GM19468 (cell line): ENCODE measurements at regions not wholly inside any gene's neighbourhood (a gene's known extent, or its start where the extent isn't known, plus 50 kb on each side); places are given as distances from the start of the nearest gene placed in this dataset.

ENCODE experiments used
- ATAC-seq: cut with Tn5 transposase; IDR thresholded peaks from one replicate; pipeline ENCODE4 v1.9.1; 2021; ENCODE audit warnings: mild to moderate bottlenecking, moderate library complexity, moderate number of reproducible peaks; ENCODE audit not compliant: unreplicated experiment; ENCODE audit errors: extremely low read depth

DNA sequence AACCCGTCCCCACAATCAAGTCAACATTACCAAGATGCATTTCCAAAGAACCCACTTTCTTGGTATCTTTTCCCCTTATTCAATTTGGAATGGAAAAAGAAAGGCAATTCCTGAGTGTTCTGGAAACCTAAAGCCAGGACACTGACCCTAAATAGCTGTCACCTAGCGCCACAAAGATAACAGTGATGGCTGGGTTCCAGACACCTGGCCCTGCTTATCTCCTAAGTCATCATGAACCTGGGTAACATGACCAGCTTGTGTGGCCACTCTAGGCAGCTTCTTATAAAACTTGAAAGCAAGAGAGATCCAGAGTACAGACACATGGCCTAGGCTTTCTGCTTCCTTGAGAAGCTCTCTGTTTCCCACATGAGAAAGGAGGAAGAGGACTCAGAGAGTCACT is 95.4 kb downstream of the BOD1L2 start:
- ATAC-seq = no peak

DNA sequence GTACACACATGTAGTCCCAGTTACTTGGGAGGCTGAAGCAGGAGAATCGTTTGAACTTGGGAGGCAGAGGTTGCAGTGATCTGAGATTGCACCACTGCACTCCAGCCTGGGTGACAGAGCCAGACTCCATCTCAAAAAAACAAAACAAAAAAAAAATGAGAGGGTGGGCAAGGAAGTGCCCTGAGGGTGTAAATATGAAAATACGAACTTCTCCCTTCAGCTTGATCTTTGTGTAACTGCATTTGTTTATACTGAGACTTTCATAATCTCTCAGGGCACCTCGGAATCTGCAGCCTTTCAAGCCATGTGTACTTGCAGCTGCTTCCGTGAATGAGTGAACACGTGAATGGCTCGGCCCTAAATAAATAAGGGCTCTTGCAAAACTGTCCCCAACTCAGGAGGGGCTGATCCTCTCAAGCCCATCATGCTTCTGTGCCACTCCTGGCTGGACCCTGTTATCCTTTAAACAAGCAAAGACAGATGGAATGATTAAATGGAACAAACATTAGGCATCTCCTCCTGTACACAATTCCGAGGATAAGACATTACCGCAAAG is 96.8 kb downstream of the BOD1L2 start:
- ATAC-seq = no peak

DNA sequence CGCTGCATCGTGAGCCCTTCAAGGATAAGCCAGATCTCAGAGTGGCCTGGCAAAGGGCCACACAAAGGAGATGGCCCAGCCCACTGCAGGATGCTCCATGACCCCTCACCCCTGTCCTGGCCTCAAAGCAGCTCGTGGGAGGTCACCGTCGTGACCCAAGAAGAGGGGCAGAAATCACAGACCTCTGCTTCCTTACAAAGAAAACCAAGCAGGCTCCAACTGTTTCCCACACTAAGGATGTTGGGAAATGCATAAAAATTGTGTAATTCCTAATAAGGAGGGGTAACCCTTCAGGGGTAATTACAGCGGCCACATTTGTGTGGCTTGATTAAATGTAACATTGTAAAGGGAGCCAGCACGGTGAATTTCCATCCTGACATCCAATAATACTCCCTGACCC is 102.3 kb downstream of the BOD1L2 start:
- ATAC-seq = no peak

DNA sequence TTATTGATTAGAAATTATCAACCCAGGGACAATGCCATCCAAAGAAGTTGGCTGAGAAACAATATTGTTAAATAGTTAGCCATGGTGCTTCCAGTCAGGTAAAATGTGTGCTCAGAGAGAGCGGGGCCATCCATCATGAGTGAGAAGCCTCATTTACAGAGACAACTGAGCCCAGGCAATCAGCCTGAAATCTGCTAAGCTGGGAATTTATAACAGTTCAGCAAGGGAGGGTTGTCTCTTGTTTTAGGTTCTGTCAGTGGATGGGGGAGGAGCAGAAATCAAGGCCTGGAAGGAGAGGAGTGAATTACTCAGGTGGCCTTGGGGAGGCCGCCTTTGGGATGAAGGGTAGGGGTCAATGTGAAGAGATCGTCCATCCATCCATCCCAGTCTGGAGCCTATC is 102.5 kb upstream of the ST8SIA3 start:
- no peak for ATAC-seq

DNA sequence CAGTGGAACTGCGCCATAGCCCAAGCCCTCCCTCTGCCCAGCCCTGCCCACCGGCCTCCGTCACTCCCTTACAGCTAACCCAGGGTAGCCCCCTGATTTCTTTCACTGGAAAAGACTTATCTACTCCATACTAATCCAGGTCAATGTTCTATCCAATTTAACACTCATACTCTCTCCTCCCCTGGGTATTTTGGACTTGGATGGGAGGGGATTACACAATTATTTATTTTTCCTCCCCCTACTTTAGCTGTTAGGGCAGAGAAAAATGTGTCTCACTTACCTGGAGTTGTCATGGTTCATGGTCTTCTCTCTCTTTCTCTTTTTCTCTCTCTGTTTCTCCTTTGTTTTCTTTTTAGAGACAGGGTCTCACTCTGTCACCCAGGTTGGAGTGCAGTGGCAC is 100.6 kb upstream of the ST8SIA3 start:
- no peak for ATAC-seq

DNA sequence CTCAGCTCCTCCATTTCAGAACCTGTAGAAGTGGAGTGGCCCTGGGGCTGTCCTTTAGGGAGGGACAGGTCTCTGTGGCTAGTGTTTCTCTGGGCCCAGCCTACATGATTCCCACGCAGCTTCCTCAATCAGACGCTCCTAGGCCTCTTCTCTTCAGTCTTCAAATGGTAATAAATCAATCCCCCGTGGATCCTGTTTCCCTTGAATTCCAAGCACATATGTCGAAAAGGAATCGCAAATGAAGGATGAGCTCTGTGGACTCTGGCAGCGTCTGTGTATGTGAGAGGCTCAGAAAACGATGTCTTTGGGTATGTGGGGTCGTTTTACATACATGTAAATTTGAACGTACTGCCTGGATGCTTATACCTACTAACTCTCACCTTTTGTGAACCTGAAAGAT is 98.5 kb upstream of the ST8SIA3 start:
- no peak for ATAC-seq

DNA sequence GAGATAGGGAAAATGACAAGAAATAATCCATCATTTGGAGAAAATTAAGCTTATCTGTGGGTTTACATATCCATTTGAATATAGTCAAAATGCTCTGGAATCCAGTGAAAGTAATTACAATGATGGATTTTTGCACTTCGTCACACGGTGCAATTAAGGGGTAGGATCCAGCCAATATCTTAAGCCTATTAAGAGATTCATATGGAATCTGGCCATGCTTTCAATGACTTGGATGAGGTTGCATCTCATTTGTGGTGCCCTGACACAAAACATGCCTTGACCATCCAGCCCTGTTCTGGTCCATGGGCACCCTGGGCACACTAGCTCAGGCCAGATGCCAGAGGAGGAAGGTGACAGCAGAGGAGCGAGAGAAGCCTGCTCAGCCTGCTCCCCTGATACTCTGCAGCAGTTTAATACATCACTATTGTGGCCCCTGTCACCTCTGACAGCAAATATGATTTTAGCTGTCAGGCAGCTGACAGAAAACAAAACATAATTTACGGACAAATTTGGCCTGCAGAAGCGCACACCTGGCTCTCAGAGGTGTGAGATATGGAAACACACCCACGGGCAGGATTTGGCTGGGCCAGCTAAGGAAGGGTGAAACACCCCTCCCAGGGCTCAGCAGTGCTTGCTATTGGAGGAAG is 94.1 kb upstream of the ST8SIA3 start:
- no peak for ATAC-seq

DNA sequence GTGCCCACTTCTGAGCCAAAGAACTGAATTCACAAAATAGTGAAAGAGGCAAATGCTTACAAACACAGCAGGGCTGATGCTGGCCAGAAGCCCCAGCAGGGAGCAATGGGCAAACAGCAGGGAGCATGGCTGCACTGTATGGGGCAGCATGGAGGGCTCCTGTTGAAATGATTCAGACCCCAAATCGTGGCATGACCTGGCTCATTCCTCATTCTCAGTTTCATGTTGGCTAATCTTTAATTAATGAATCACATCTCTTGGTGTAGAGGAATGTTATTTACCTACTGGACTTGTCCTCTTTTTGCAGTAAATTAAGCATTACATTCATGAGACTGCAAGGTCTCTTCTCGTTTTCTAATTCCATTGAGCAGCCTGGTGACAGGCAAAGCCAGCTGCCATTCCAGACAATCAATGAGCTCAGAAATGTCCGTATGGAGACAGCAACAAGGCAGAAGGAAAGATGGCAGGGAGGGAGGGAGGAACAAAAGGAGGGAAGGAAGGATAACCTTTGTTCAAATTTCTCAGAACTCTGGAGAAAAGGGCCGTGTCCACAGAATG is 84.9 kb upstream of the ST8SIA3 start:
- ATAC-seq = no peak

DNA sequence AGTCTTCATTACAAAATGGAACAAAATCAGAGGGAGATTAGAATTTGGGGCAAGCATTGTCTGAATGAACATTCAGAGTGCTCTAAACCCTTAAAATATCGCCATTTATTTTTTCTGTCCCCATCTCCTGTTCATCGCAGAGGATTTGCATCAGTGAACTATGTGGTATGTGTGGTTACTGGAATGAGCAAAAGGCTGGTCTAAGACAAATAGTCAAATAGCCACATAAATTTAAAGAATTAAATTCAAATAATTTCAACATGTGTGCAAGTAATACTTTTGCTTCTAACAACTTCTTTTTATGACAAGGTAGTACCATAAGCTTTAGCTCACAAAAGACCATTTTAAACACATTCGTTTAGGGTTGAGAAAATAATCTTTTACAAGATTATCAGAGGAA is 82.6 kb upstream of the ST8SIA3 start:
- ATAC-seq = no peak

DNA sequence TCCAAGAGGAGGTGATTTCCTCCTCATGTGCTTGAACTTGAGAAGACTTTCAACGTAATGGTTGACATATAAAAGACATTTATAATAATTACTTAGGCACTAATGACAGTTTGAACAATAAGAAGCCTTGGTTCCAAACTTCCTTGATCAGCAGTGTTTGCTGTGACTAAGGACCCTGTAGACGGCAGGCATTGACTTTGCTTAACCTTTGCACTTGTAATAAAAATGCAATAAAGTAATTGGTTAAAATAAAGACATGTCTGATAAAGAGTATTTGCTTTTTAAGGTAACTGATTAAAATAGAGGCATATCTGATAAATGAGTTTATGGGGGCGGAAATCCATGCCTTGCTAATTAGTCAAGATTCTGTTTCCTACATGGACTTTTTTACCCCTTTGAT is 82.2 kb upstream of the ST8SIA3 start:
- no peak for ATAC-seq

DNA sequence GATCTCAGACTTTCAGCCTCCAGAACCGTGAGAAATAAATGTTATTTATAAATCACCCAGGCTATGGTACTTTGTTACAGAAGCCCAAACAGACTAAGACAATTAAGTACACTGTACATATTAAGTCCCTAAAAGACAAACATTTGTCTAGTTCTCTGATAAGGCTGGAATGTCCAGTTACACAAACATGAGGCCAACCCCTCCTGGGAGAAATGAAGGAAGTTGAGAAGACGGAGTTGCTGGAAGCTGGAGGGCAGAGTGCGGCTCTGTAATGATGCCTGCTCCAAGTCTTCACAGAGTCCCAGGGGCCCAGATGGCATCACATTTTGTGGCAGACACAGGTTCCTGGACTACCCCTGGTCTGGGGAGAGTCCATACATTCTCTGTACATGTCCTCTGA is 79.2 kb upstream of the ST8SIA3 start:
- ATAC-seq = no peak

DNA sequence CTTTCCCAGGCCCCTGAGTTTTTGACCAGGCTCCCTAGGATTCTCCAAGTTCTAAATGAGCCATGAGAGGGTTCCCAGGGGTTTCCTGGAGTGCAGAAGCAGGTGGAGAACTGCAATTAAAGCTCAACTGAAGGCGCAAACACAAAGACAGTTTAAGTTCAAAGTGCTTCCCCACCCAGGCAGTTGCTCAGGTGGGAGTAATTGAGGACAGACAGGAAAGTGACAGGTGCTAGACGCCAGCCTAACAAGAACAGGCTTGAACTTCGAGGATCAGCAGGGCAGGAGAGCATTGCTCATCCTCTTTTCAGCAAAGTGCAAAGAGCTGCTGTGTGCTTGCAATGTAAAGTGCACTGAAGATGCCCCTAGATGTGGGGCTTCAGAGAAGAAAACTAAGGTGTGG is 77.2 kb upstream of the ST8SIA3 start:
- no peak for ATAC-seq

DNA sequence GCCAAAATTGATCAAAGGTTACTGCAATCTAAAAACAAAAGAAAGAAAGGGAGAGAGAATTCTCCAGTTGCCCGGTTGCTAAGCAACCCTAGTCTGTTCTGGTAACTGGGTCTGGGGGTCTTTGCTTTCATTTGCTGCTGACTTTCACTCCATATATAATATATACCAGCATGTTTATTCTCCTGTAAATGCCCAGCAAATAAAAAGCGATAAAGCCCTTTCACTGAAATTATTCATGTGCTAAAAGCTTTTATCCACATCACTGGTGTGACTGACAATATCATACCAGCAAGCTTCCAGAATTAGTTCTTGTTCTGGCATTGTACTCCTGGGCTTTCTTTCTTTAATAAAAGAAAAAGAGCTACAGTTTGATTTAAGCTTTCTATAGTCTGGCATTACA is 75.5 kb upstream of the ST8SIA3 start:
- ATAC-seq = no peak

DNA sequence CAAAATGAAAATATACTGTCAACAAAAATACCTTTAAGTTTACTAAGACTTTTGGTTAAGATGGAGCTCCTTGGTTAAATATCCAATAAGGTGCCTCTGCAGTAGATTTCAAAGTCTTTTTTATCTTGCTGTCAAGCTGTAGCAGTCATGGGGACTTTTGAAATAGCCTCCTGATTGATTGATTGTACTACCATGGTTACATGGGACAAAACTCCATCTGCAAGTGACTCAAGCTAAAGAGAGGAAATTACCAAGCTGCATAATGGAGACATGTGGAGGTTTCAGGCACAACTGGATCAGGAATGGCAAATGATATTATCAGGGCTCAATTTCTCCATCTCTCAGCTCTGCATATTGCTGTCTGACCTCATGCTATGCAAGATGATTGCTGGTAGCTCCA is 73.4 kb upstream of the ST8SIA3 start:
- no peak for ATAC-seq

DNA sequence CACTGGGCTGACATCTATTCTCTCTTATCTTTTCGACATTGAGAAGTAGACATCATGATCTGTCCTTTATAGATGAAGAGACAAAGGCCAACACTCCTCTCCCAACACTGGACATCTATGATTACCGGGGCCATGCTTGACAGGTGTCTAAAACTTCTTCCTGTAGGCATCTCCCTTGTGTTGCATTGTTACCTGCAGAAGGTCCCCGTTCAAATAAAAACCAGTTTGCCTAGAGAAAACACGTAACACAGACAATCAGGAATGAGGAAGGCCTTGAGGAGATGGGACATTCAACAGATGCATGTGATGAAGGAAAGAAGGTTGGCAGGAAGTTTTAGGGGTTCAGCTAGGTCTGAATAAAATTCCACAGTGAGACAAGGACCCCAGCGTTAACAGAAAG is 70.8 kb upstream of the ST8SIA3 start:
- ATAC-seq = no peak

DNA sequence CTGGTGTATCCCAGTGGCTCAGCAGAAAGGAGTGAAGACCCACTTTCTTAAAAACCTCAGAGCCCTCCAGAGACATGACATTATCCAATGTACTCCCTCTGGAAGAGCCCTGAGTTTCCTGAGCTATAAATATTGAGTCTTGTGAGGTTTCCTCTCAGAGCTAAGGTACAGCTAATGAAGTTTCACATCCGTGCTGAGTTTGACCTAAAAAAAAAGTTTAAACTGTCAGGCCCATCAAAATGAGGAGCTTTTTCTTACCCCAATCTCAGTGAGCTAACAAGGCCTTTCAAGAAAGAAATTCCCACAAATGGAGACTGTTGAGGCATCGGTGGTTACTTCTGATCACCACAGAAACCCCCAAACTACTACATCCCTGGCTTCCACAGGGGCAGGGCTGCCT is 65.4 kb upstream of the ST8SIA3 start:
- no peak for ATAC-seq

DNA sequence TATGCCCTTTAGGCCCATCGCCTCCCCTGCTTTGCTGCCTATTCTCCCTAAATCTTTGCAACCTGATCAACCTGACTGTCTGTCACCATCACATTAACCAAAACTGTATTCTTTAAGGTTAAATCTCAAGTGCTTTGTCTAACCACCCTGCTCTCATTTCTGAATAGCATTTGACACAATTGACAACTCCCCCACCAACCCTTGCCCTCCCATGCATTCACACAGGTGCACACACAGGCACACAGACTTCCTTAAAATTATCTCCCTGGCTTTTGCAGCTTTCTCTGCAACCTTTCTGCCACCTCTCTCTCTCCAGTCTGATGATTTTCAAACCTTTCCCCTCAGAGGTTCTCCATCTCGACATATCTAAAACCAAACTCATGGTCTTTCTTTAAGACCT is 64.6 kb upstream of the ST8SIA3 start:
- no peak for ATAC-seq

DNA sequence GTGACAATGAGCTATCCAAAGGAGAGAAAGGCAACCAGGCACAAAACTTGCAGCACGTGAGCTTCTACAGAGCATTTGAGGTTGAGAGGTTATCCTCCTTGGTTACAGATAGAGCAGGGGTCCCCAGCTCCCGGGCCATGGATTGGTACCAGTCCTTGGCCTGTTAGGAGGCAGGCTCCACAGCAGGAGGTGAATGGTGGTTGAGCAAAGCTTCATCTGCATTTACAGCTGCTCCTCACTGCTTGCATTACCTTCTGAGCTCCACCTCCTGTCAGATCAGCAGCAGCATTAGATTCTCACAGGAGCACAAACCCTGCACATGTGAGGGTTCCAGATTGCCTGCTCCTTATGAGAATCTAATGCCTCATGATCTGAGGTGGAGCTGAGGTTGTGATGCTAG is 57.8 kb upstream of the ST8SIA3 start:
- no peak for ATAC-seq

DNA sequence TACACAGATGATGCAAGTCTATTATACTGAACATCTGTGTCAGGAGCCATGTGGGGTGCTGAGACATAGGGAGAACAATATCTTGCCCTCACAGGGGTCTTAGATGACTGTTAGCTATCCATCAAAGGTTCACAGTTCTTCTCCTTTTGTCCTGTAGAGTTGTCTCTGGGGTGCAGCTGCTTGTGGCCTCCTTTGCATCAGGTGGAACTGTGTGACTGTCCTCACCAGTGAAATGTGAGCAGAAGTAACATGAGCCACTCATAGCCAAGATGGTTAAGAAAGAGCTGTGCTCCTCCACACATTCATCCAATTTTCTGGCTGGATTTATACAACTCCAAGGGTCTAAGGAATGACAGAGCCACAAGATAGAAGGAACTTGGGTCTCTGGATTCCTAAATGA is 56.0 kb upstream of the ST8SIA3 start:
- ATAC-seq = no peak

DNA sequence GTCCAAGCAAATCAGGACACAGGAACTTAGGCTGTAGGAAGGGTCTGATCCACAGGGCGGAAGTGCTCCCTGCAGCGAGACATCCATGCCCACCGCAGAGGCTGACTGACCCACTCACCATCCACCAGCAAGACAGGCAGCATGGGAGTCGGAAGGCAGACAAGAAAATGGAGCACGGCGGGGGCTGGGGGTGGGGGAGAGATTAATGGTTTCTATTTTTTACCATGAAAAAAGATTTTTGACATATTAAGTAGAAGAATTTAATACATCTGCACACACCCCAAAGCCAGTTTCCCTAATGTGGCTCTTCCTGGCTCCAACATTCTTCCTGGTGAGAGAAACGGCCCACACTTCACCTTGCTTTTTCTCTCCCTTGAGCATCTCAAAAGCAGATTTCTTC is 55.1 kb upstream of the ST8SIA3 start:
- ATAC-seq = no peak

DNA sequence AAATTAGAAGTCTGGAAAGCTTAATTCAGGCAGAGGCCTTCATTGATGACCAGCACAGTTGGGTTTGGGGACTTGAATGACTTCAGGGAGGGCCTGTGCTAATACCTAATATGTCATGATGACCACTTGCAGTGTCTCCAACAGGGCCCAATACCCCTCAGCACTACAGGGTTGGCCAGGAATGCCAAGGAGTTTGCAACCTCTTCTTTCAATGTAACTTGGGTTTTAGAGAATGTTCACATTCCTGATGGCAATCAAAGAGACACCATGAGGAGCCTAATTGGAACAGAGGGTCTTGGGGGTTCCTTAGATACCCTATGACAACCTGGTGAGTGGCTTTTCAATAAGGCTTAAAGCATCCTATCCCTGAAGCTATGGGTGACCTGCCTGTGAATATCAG is 52.4 kb upstream of the ST8SIA3 start:
- no peak for ATAC-seq
